Trophoblast cell (in vitro differentiated cells and primary cell): ENCODE measurements at regions not wholly inside any gene's neighbourhood (a gene's known extent, or its start where the extent isn't known, plus 50 kb on each side); places are given as distances from the start of the nearest gene placed in this dataset.

Source experiments
- DNase-seq, 2 donors: peaks; one replicate each; pipeline ENCODE4 v3.0.0-alpha.2; 2016
- H2AFZ ChIP-seq: 2 replicates; pipeline ENCODE4 v1.6.1; 2013; ENCODE audit warnings: low read length, moderate library complexity, mild to moderate bottlenecking; ENCODE audit not compliant: insufficient read depth, poor library complexity
- H2AK5ac ChIP-seq: 2 replicates; pipeline ENCODE4 v1.6.1; 2013; ENCODE audit warnings: mild to moderate bottlenecking, low read length
- H2BK120ac ChIP-seq: 2 replicates; pipeline ENCODE4 v1.6.1; 2013; ENCODE audit warnings: low read length, mild to moderate bottlenecking, moderate library complexity; ENCODE audit not compliant: insufficient read depth, poor library complexity
- H2BK12ac ChIP-seq: 2 replicates; pipeline ENCODE4 v1.6.1; 2013; ENCODE audit warnings: mild to moderate bottlenecking, low read length, moderate library complexity
- H2BK5ac ChIP-seq: 2 replicates; pipeline ENCODE4 v1.6.1; 2013; ENCODE audit warnings: low read length, low read depth, moderate library complexity, mild to moderate bottlenecking; ENCODE audit not compliant: poor library complexity
- H3K14ac ChIP-seq: 2 replicates; pipeline ENCODE4 v1.6.1; 2013; ENCODE audit warnings: mild to moderate bottlenecking, low read length
- H3K18ac ChIP-seq: 2 replicates; pipeline ENCODE4 v1.6.1; 2013; ENCODE audit warnings: mild to moderate bottlenecking, low read length
- H3K23ac ChIP-seq: 2 replicates; pipeline ENCODE4 v1.6.1; 2013; ENCODE audit warnings: low read length
- H3K27ac ChIP-seq: 2 replicates; pipeline ENCODE4 v1.5.1; 2013; ENCODE audit warnings: low read depth, mild to moderate bottlenecking, inconsistent platforms, low read length, moderate library complexity
- H3K27me3 ChIP-seq: 2 replicates; pipeline ENCODE4 v1.6.1; 2013; ENCODE audit warnings: inconsistent platforms, mild to moderate bottlenecking, low read length, moderate library complexity; ENCODE audit not compliant: insufficient read depth
- H3K36me3 ChIP-seq, 2 experiments: 1 replicate in 1 of 2; 2 replicates in 1 of 2; pipeline ENCODE4 v1.6.1; 2013; ENCODE audit warnings: low read length in 2 of 2, mild to moderate bottlenecking in 2 of 2, moderate library complexity in 1 of 2; ENCODE audit not compliant: insufficient read depth in 2 of 2, control insufficient read depth in 1 of 2
- H3K4ac ChIP-seq: 2 replicates; pipeline ENCODE4 v1.6.1; 2013; ENCODE audit warnings: low read depth, mild to moderate bottlenecking, low read length, moderate library complexity
- H3K4me1 ChIP-seq, 2 experiments: 1 replicate in 1 of 2; 2 replicates in 1 of 2; pipeline ENCODE4 v1.6.1; 2013; ENCODE audit warnings: low read length in 2 of 2, mild to moderate bottlenecking in 2 of 2, moderate library complexity in 1 of 2; ENCODE audit not compliant: insufficient read depth in 2 of 2, control insufficient read depth in 1 of 2
- H3K4me2 ChIP-seq: 2 replicates; pipeline ENCODE4 v1.6.1; 2013; ENCODE audit warnings: inconsistent platforms, mild to moderate bottlenecking, low read length, moderate library complexity
- H3K4me3 ChIP-seq: 2 replicates; pipeline ENCODE4 v1.5.1; 2013; ENCODE audit warnings: mild to moderate bottlenecking, low read depth, low read length, inconsistent platforms
- H3K79me1 ChIP-seq: one replicate; pipeline ENCODE4 v1.6.1; 2013; ENCODE audit warnings: low read length
- H3K79me2 ChIP-seq: 2 replicates; pipeline ENCODE4 v1.6.1; 2013; ENCODE audit warnings: low read length, mild to moderate bottlenecking; ENCODE audit not compliant: control insufficient read depth, insufficient read depth, poor library complexity
- H3K9ac ChIP-seq: 2 replicates; pipeline ENCODE4 v1.6.1; 2013; ENCODE audit warnings: mild to moderate bottlenecking, low read length
- H3K9me3 ChIP-seq: 2 replicates; pipeline ENCODE4 v1.6.1; 2013; ENCODE audit warnings: low read depth, mild to moderate bottlenecking, control low read depth, inconsistent platforms, low read length; ENCODE audit not compliant: insufficient read depth
- H4K12ac ChIP-seq: 2 replicates; pipeline ENCODE4 v1.6.1; 2013; ENCODE audit warnings: low read depth, mild to moderate bottlenecking, low read length, moderate library complexity
- H4K8ac ChIP-seq: 2 replicates; pipeline ENCODE4 v1.6.1; 2013; ENCODE audit warnings: low read depth, mild to moderate bottlenecking, low read length, moderate library complexity
- H4K91ac ChIP-seq: one replicate; pipeline ENCODE4 v1.6.1; 2013; ENCODE audit warnings: low read depth, mild to moderate bottlenecking, low read length, moderate library complexity
- WGBS: extraction: QIAGEN DNeasy Blood & Tissue Kit; methylation state at CpG from one replicate; pipeline ENCODE4 v1.1.7; 2013; ENCODE audit warnings: missing lambda C conversion rate; ENCODE audit not compliant: insufficient read length, insufficient coverage; ENCODE audit errors: extremely low coverage; 5-methylcytosine and 5-hydroxymethylcytosine counted together

DNA sequence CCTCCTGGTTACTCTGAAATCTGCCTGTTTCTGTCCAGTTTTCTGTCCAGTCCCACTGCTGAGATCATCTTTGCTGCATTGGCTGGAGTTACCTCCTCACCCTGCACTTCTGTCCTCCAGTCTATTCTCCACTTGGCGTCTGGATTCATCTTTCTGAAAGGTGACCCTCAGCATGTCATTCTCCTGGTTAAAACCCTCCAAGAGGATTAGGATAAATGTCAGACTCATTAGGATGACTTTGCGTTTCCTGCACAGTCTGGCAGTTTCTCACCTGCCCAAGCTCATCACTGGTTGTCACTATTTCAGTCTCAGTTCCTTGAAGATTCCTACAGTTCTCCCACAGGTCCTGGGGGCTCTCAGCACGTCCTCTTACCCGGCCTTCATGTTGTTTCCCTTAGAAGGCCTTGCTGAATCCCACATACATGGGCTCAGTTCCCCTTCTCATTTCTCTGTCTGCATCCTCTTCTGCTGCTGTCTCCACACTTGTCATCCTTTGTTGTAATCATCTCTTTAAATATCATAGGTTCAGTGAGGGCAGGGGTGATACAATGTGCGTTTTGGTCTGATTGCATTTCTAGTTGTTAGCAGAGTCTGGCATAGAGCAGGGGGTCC, 374.8 kb downstream of the QKI start:
- Histone ChIP-seq H4K12ac (no peak overlapping the region), H3K9ac (no peak overlapping the region), H3K79me1 (no peaks in the 10 kb centered on the region), H2AFZ (no peak overlapping the region), H3K14ac (no peak overlapping the region), H3K79me2 (no peaks in the 10 kb centered on the region), H3K4me2 (no peak overlapping the region), H3K27me3 (no peaks in the 10 kb centered on the region), H3K9me3 (no peaks in the 10 kb centered on the region), H3K4me3 (no peak overlapping the region), H2BK12ac (no peak overlapping the region), H3K4ac (no peak overlapping the region), H3K27ac (no peak overlapping the region), H2BK5ac (no peak overlapping the region), H4K8ac (no peak overlapping the region), H3K23ac (no peak overlapping the region), H3K36me3 (no peaks in the 10 kb centered on the region), H2BK120ac (no peak overlapping the region), H4K91ac (no peak overlapping the region), H2AK5ac (no peak overlapping the region), H3K18ac (no peak overlapping the region), H3K4me1 (no peaks in the 10 kb centered on the region)
- no CpG with 5 or more reads among the region's 5 CpGs for WGBS
- DNase-seq = no peak

DNA sequence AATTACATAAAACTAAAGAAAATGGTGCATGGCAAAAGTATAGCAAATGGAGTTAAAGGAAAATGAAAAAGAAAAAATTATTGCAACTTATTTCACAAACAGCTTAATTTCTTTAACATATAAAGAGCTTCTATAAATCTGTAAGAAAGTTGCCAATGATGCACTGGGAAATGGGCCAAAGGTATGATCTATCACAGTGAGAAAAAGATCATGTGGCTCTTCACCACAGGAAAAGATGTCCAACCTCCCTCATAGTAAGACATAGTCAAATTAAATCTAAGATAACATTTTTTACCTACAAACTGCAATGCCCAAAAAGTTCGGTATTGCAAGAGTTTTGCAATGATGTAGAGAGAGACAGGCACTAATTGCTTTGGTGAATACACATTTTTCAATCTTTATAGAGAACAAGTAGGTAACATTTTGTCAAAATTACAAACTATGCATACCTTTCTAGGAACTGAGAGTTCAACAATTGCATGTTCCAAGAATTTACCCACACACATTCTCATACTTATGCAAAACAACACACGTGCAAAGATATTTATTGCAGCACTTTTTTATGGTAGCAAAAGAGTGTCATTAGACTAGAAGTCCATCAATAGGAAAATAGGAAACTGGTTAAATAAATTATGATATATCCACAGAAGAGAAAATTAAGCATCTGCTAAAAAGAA, 372.6 kb downstream of the QKI start:
- H2BK120ac ChIP-seq = no peak overlapping the region
- H3K4me3 ChIP-seq = no peak overlapping the region
- H3K14ac ChIP-seq = no peak overlapping the region
- H3K27ac ChIP-seq = no peak overlapping the region
- H3K23ac ChIP-seq = no peak overlapping the region
- DNase-seq = peak in 1 of 2 donors; percentile 11
- H3K27me3 ChIP-seq = no peaks in the 10 kb centered on the region
- no CpG with 5 or more reads among the region's 2 CpGs for WGBS
- no peak overlapping the region for H4K8ac ChIP-seq
- peaks cover 0 to 2% of the 10 kb centered on the region in 2 experiments for H3K4me1 ChIP-seq
- no peak overlapping the region for H4K12ac ChIP-seq
- H3K79me1 ChIP-seq = no peaks in the 10 kb centered on the region
- H3K79me2 ChIP-seq = no peaks in the 10 kb centered on the region
- H2AFZ ChIP-seq = no peak overlapping the region
- H3K18ac ChIP-seq = no peak overlapping the region
- no peak overlapping the region for H2BK5ac ChIP-seq
- H3K4me2 ChIP-seq = no peak overlapping the region
- H4K91ac ChIP-seq = no peak overlapping the region
- no peaks in the 10 kb centered on the region for H3K9me3 ChIP-seq
- no peaks in the 10 kb centered on the region for H3K36me3 ChIP-seq
- H2BK12ac ChIP-seq = no peak overlapping the region
- no peak overlapping the region for H2AK5ac ChIP-seq
- no peak overlapping the region for H3K4ac ChIP-seq
- no peak overlapping the region for H3K9ac ChIP-seq

GRCh38 chr6:163782436-163783003, 368.0 kb downstream of the QKI start:
- H3K23ac ChIP-seq = no peak overlapping the region
- no peaks in the 10 kb centered on the region for H3K79me2 ChIP-seq
- no peak overlapping the region for H2BK12ac ChIP-seq
- no peak overlapping the region for H2BK120ac ChIP-seq
- no peaks in the 10 kb centered on the region for H3K79me1 ChIP-seq
- peaks cover 0 to 2% of the 10 kb centered on the region in 2 experiments for H3K4me1 ChIP-seq
- no peak overlapping the region for H3K27ac ChIP-seq
- H3K27me3 ChIP-seq = no peaks in the 10 kb centered on the region
- no peaks in the 10 kb centered on the region for H3K9me3 ChIP-seq
- no peak for DNase-seq
- H4K8ac ChIP-seq = no peak overlapping the region
- no peak overlapping the region for H2BK5ac ChIP-seq
- no peak overlapping the region for H3K4me2 ChIP-seq
- no peak overlapping the region for H4K12ac ChIP-seq
- peak overlapping the region; percentile 78 for H2AFZ ChIP-seq
- no CpG with 5 or more reads among the region's 7 CpGs for WGBS
- no peaks in the 10 kb centered on the region for H3K36me3 ChIP-seq
- no peak overlapping the region for H4K91ac ChIP-seq
- H2AK5ac ChIP-seq = no peak overlapping the region
- no peak overlapping the region for H3K14ac ChIP-seq
- H3K9ac ChIP-seq = no peak overlapping the region
- H3K4me3 ChIP-seq = no peak overlapping the region
- H3K4ac ChIP-seq = no peak overlapping the region
- no peak overlapping the region for H3K18ac ChIP-seq

DNA sequence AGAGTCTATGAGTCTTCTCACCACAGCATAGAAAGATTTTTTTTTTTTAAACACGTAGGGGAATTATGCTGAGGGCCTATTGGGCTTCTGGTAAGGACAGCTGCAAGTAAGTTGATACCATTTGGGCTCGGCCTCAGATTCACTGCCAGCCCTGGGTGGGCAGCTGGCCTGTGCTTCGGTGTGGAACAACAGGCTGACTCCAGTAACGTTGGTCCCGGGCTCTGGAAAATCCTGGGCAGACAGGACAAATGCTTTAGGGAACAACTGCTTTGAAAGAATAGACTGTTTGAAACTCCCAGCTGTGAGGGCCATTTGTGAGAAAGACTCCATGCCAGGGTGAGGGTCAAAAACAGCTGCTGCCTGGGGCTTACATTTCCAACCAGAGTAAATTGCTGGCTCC, 366.5 kb downstream of the QKI start:
- Histone ChIP-seq H3K4me3 (no peak overlapping the region), H2BK5ac (no peak overlapping the region)

More for the DNA sequence above, 366.5 kb downstream of the QKI start:
- DNase-seq = no peak
- H3K9me3 ChIP-seq = no peaks in the 10 kb centered on the region
- H3K9ac ChIP-seq = no peak overlapping the region
- H3K79me1 ChIP-seq = no peaks in the 10 kb centered on the region
- H3K79me2 ChIP-seq = no peaks in the 10 kb centered on the region
- no peaks in the 10 kb centered on the region for H3K27me3 ChIP-seq
- no peak overlapping the region for H3K4ac ChIP-seq
- H3K23ac ChIP-seq = no peak overlapping the region
- H3K4me1 ChIP-seq = peaks cover 0 to 2% of the 10 kb centered on the region in 2 experiments
- H4K91ac ChIP-seq = no peak overlapping the region
- H2AFZ ChIP-seq = no peak overlapping the region
- no peak overlapping the region for H3K14ac ChIP-seq
- no peak overlapping the region for H3K27ac ChIP-seq
- no CpG with 5 or more reads among the region's 5 CpGs for WGBS
- H2BK120ac ChIP-seq = no peak overlapping the region
- H4K8ac ChIP-seq = no peak overlapping the region
- no peaks in the 10 kb centered on the region for H3K36me3 ChIP-seq
- H3K4me2 ChIP-seq = no peak overlapping the region
- H3K18ac ChIP-seq = no peak overlapping the region
- no peak overlapping the region for H2AK5ac ChIP-seq
- no peak overlapping the region for H2BK12ac ChIP-seq
- no peak overlapping the region for H4K12ac ChIP-seq
